HCT116 (cell line): ENCODE measurements at regions not wholly inside any gene's neighbourhood (a gene's known extent, or its start where the extent isn't known, plus 50 kb on each side); places are given as distances from the start of the nearest gene placed in this dataset.

ENCODE experiments used
- CTCF ChIP-seq, 3 experiments: fragments of 200-600 bp in 1 of 3; sonication (generic) in 1 of 3; IDR thresholded peaks in 2 of 3; conservative IDR thresholded peaks in 1 of 3; 2 replicates each; pipeline ENCODE4 v1.5.1; 2012 to 2017; ENCODE audit warnings: low read depth in 2 of 3, low read length in 2 of 3, antibody characterized with exemption in 1 of 3, borderline replicate concordance in 1 of 3, control low read depth in 1 of 3, mild to moderate bottlenecking in 1 of 3, mixed read lengths in 1 of 3, mixed run types in 1 of 3, moderate library complexity in 1 of 3; ENCODE audit not compliant: insufficient read depth in 1 of 3
- EGR1 ChIP-seq: IDR thresholded peaks from 2 replicates; pipeline ENCODE4 v1.6.1; 2012; ENCODE audit warnings: low read depth
- JUND ChIP-seq: IDR thresholded peaks from 2 replicates; pipeline ENCODE4 v1.6.1; 2012
- MAX ChIP-seq: IDR thresholded peaks from 2 replicates; pipeline ENCODE4 v1.6.1; 2012
- TCF7L2 ChIP-seq: IDR thresholded peaks from 2 replicates; pipeline ENCODE4 v1.7.0; 2011; ENCODE audit warnings: borderline replicate concordance, inconsistent platforms; ENCODE audit not compliant: insufficient read depth, insufficient read length; ENCODE audit errors: extremely low read depth
- ZNF274 ChIP-seq: fragments of 200-500 bp; sonication (Bioruptor generic); IDR thresholded peaks from 2 replicates; pipeline ENCODE4 v1.6.1; 2014; ENCODE audit warnings: mild to moderate bottlenecking, low read depth, low read length, inconsistent platforms

GRCh38 chr11:19559746-19560145 is 152.9 kb upstream of the NAV2 start:
- TF ChIP-seq TCF7L2 (no peak), MAX (no peak), EGR1 (no peak), JUND (no peak), ZNF274 (no peak), CTCF (IDR thresholded peaks at IDR 0.05 in 2 of 3, conservative IDR thresholded peaks at IDR 0.05 in 1 of 3; ENCODE audit: borderline replicate concordance in 1 of 3, insufficient read depth in 1 of 3, low read depth in 2 of 3, low read length in 2 of 3) (no peak)
